GM12891 (cell line): ENCODE measurements at regions not wholly inside any gene's neighbourhood (a gene's known extent, or its start where the extent isn't known, plus 50 kb on each side); places are given as distances from the start of the nearest gene placed in this dataset.

Experiments used
- DNase-seq: peaks from one replicate; pipeline ENCODE4 v3.0.0; 2011; ENCODE audit warnings: low spot score; ENCODE audit not compliant: insufficient read length
- FAIRE-seq: peaks from 2 replicates; lab custom pipeline; 2011; peaks lifted over from hg19 to GRCh38; lab: Jason Lieb, UNC
- PAX5 ChIP-seq: IDR thresholded peaks from 2 replicates; pipeline ENCODE4 v1.6.1; 2011; ENCODE audit warnings: low read length, moderate library complexity, mild to moderate bottlenecking; ENCODE audit not compliant: insufficient read depth, severe bottlenecking
- POLR2A ChIP-seq: IDR thresholded peaks from 2 replicates; pipeline ENCODE4 v1.6.1; 2011; ENCODE audit warnings: low read depth, low read length, control low read depth
- POLR2AphosphoS5 ChIP-seq: IDR thresholded peaks from 2 replicates; pipeline ENCODE4 v1.6.1; 2011; ENCODE audit warnings: low read depth, low read length, control low read depth
- POU2F2 ChIP-seq: IDR thresholded peaks from 2 replicates; pipeline ENCODE4 v1.6.1; 2011; ENCODE audit warnings: low read depth, mild to moderate bottlenecking, control low read depth, low read length, moderate library complexity
- SPI1 ChIP-seq: IDR thresholded peaks from 2 replicates; pipeline ENCODE4 v1.6.1; 2011; ENCODE audit warnings: low read depth, low read length, control low read depth
- TAF1 ChIP-seq: IDR thresholded peaks from 2 replicates; pipeline ENCODE4 v1.6.1; 2011; ENCODE audit warnings: low read depth, low read length, control low read depth

- TF ChIP-seq POU2F2 = no peak
- no peak for TF ChIP-seq POLR2AphosphoS5
- no peak for TF ChIP-seq TAF1
- TF ChIP-seq PAX5 = no peak
- no peak for TF ChIP-seq SPI1
- TF ChIP-seq POLR2A = no peak
- DNase-seq (no peak), FAIRE-seq (no peak)
These were observed 70.0 kb upstream of the FMN2 start for GRCh38 chr1:240021709-240022108.

DNA sequence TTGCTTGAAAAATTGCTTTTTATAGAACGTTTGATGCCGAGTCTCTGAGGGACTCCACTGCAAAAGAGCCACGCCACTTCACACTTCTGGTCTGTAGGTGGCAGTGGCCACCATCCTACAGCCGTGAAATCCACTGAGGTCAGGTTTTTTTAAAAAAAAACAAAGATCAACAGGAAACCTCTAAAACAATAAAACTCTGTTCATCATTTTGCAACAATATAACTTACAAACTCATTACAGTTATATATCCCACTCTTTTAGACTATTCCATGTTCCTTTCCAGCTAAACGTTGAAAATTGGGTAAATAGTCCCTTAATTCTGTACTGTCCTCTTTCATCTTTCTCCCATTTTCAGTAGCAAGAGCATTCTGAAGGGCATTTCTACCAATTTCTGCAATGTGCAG, 64.6 kb upstream of the FMN2 start:
- DNase-seq = peak; percentile 13
- TF ChIP-seq SPI1 (no peak), POU2F2 (no peak), POLR2AphosphoS5 (no peak), PAX5 (no peak), POLR2A (no peak), TAF1 (no peak)
- peak; percentile 9 for FAIRE-seq

GRCh38 chr1:240029418-240029817, 62.3 kb upstream of the FMN2 start:
- no peak for TF ChIP-seq TAF1
- TF ChIP-seq POLR2AphosphoS5 = no peak
- TF ChIP-seq POU2F2 = no peak
- TF ChIP-seq SPI1 = no peak
- TF ChIP-seq PAX5 = no peak
- no peak for TF ChIP-seq POLR2A
- FAIRE-seq (no peak), DNase-seq (no peak)

DNA sequence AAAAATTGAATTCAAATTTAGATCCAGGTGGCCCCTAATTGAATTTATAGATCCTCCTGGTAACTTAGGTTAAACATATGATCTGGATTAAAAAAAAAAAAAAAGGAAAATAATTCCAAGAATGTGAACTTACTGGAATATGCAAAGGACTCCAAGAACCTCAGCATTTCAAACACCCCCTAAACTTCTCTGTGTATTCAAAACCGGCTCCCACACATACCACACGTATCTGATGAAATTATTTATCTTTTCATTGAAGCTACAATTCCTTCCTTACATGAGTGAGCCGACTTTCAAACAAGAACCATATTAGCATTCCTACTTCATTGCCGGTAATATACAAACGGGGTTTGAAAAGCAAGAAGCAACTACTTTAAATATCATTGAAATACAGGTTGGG, 61.4 kb upstream of the FMN2 start:
- FAIRE-seq (no peak), DNase-seq (no peak)
- no peak for TF ChIP-seq PAX5
- no peak for TF ChIP-seq POLR2A
- no peak for TF ChIP-seq POLR2AphosphoS5
- no peak for TF ChIP-seq POU2F2

- DNase-seq = no peak
- no peak for FAIRE-seq
- TF ChIP-seq TAF1 (no peak), SPI1 (no peak), POLR2AphosphoS5 (no peak), POU2F2 (no peak), POLR2A (no peak), PAX5 (no peak)
These were observed 60.7 kb upstream of the FMN2 start for GRCh38 chr1:240031009-240031408.

DNA sequence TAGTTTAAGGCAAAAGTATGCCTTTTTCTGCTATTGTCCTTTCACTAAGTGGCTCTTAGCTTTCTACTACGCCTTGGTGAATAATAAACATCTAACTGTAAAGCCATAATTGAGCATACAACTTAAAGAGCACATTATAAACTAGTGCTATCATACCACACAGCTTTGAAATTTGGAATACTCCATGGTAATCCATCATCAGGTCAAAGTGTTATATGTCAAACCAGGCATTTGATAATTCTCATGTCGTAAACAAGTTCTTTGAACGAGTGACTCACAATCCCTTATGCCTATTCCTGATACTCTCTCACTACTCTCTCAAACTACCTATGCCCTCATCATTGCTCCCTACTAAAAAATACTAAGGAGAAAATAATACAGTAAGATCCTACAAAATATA, 60.3 kb upstream of the FMN2 start:
- TF ChIP-seq POLR2AphosphoS5 (no peak), PAX5 (no peak), POLR2A (no peak), POU2F2 (no peak), SPI1 (no peak), TAF1 (no peak)
- FAIRE-seq (no peak), DNase-seq (no peak)

DNA sequence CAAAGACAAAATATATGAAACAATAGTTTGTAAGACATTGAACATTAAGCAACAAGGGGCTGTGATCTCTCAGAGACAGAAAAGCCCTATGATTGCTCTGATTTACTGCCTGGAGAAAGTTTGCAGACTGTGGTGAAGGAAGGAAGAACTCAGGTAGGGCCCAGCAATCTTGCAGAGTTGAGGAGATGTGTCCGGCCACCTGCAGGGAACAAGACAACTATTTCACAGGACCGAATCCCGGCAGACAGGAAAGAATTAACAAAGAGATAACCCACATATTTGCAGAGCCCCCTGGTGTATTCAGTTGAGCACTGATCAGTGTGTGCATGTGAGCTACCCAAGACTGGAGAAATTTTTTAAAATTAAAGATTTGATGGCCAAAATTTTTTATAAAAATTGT, 58.3 kb upstream of the FMN2 start:
- TF ChIP-seq TAF1 (no peak), POLR2AphosphoS5 (no peak), POLR2A (no peak), PAX5 (no peak), POU2F2 (no peak), SPI1 (no peak)
- no peak for DNase-seq
- no peak for FAIRE-seq

GRCh38 chr1:240036526-240036925, 55.2 kb upstream of the FMN2 start:
- no peak for FAIRE-seq
- TF ChIP-seq PAX5 = no peak
- no peak for TF ChIP-seq POLR2AphosphoS5
- TF ChIP-seq SPI1 = no peak
- TF ChIP-seq POU2F2 = no peak
- no peak for TF ChIP-seq POLR2A
- TF ChIP-seq TAF1 = no peak

More at GRCh38 chr1:240036526-240036925, 55.2 kb upstream of the FMN2 start:
- DNase-seq = no peak
